ENCODE measurements at regions not wholly inside any gene's neighbourhood (a gene's known extent, or its start where the extent isn't known, plus 50 kb on each side); places are given as distances from the start of the nearest gene placed in this dataset.
"Not testable (repeated sequence)": the region's sequence is repeated elsewhere in the genome, so short reads cannot be mapped to it uniquely, and the experiment has no call there.

DNA sequence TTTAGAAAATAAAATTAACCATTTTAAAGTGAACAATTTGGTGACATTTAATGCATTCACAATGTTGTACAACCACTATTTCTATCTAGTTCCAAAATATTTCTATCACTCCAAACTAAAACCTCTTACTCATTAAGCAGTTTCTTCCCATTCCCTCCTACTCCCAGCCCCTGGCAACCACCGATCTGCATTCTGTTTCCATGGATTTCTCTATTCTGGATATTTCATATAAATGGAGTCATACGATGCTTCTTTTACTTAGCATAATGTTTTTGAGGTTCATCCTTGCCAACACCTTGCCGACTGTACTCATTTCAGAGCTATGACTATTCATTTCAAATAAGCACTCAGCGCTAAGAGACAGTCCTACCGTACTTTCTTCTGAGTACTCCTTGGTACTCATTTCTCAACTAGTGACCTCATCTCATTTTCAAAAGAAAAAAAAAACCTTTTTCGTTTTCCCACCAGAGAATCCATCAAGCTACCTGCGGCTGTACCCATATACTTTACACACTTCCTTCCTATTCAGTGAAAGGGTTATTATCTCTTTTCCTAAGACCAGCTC is 259.2 kb downstream of the UTRN start:
- DNase-seq: no peak

DNA sequence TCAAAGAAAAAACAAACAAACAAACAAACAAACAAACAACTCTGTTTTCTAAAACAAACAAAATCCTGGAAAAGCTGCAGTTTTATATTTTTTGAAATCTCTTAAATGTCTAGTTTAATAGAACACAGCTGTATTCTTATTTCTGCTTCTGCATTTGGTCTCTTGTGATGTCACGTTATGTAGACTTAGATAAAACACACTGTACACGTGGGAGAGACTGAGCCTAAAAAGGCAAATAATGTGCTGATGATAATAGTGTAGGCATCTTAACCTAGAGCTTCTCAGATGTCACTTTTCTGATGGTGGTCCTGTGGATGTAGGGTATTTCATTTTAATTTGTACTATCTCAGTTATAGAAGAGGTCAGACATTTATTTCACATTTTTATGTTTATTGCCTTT is 261.7 kb downstream of the UTRN start:
- DNase-seq: no peak

DNA sequence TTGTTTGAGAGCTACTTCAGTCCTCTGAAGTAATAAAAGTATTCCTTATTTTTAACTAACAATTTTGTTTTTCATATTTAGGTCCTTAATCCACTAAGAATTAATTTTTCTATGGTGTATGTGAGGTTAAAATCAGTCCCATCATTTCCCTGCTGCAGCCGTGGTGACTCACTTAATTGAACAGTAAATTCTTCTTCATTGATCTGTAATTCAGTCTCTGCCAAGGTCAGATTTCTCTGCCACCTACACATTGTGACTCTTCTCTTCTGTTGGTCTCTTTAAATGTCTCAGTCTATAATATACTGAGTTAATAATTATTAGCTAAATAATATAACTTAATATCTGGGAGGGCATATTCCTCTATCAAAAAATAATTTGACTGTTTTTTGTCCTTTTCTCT is 262.3 kb downstream of the UTRN start:
- DNase-seq: no peak

DNA sequence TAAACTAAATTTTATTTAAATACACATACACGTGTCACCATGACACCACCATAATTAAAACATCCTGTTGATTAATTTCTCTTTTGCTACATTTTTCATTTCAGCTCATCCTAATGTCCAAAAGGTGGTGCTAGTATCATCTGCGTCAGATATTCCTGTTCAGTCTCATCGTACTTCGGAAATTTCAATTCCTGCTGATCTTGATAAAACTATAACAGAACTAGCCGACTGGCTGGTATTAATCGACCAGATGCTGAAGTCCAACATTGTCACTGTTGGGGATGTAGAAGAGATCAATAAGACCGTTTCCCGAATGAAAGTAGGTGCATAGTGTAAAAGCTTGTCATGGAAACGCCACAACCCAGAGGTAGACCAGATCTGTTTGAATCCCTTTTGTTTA is 263.4 kb downstream of the UTRN start:
- no peak for DNase-seq

DNA sequence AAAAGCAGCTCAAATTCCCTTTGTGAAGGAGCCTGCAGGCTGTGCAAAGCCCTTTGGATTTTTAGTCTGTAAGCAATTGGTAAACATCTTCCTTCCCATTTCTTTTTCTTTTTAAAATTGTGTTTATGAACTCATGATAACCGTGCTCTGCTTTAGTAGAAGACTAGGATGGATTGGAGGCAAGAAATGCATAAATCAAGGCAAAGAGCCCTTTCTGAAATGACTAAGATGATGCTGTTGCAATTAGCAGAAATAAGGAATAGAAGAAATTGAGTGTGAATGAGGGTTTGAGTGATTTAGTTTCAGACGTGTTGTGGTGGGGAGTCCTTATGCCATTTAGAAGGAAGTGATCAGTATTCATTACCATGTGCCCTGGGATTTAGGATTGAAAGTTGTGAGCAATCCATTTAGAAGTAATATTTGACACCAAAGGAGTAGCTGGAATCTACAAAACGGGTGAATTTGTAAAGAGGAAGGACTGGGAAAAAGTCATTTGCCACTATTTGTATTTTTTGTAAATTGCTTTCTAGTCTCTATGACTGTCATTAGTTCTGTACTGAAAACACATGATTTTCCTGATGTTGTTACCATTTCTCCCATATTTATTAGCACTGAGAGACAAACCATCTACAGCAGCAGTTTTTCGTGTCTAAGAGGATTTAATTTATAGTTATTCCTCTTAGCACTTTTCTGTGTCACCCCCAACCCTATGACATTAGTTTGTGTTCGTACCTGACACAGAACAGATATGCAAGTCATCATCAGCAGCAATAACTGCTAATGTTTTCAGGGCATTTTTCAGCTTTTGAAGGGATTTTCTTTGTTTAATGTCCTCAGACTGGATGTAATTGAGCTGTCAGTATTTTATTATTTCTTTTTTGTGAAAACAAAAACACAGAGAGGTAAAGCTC is 265.0 kb downstream of the UTRN start:
- no peak for DNase-seq

DNA sequence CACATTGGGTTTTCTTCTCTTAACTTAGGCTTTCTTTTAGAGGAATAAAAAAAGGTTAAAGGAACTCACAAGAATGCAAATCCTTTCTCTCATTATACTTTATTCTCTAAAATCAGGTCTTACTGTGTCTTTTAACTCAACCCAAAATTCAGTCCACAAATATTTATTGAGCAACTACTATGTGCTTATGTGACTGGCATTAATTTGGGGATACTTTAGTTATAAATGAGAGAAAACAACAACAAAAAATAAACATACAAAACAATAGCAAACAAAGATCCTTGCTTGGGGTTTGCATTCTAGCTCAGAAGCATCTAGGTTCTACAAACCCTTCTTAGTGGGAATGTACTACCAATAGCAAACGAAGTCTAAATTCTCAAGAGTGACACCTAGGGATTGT is 266.2 kb downstream of the UTRN start:
- no peak for DNase-seq

DNA sequence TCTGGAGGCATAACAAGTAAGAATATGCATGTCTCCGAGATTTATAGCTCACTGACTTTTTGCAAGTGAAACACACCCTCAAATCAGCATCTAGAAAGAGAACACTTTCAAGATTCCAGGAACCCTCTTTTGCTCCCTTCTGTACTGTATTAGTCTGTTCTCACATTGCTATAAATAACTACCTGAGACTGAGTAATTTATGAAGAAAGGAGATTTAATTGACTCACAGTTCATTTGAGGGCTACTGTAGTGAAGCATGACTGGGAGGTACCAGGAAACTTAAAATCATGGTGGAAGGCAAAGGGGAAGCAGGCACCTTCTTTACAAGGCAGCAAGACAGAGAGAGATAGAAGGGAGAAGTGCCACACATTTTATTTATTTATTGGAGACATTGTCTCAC is 269.9 kb downstream of the UTRN start:
- no peak for DNase-seq

DNA sequence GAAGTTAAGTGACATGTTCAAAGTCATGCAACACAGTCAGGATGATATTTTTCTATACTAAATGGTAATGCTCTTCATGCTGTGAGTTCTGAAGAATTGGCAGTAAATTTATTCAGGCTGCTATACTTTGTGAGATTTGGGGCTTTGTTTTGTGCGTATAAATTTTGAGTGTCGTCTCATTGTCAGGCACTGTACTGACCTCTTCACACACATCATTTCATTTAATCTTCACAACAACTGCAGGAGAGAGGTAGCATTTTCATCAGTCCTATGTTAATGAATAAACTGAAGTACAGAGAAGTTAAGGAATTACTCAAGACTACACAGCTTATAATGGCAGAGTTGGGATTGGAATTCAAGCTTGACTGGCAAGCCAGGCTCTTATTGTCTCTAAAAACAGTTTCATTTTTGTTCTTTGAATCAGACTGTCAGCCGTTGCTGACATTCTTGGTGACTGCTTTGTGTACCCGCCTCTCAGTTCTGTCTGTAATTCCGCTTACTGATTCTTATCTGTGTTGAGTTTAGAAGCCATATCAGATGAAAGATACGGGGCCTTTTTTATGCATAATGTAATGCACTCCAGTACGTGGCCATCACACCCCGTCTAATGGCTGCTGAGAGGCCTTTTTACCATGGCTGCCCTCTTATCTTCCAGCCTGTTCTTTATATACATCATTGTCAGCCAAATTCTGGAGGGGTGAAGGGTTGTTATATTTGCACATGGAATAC is 274.9 kb downstream of the UTRN start:
- DNase-seq: no peak

DNA sequence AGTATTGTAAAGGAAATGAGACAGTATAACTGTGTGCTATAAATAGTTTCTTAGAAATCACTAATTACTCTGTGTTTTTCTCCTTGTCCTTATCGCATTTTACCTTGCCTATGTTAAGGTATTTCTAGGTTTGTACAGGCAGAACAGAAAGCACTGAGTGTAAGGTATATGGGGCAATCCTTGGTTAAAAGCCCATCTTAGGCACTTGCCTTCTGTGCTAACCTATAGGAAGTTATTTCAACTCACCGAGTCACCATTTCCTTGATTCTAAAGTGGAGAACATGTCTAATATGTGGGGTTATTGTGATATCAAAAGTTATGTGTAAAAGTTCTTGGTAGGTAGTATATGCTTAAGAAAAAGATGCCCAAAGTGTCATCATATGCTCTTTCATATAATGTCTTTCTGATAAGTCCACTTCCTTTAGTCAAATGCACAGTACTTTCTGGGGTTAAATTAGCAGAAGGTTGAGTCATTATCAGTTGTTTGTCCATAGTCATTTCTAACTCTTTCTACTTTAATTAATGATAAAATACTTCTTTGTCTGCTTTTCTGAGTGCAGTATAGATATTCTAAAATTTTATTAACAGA is 276.4 kb downstream of the UTRN start:
- no peak for DNase-seq

DNA sequence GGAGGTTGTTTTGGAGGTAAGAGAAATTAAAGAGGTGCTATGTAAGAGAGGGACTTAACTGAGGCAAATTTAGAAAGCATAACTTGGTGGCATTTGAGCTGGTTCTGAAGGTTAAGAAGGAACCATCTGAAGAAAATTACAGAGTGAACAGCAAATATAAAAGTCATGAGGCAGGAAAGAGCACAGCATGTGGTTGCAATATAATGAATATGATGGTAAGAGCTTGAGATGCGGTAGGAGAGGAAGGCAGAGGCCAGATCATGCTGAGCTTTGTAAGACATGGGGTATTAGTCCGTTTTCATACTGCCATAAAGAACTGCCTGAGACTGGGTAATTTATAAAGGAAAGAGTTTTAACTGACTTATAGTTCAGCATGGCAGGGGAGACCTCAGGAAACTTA is 279.1 kb downstream of the UTRN start:
- DNase-seq: no peak

DNA sequence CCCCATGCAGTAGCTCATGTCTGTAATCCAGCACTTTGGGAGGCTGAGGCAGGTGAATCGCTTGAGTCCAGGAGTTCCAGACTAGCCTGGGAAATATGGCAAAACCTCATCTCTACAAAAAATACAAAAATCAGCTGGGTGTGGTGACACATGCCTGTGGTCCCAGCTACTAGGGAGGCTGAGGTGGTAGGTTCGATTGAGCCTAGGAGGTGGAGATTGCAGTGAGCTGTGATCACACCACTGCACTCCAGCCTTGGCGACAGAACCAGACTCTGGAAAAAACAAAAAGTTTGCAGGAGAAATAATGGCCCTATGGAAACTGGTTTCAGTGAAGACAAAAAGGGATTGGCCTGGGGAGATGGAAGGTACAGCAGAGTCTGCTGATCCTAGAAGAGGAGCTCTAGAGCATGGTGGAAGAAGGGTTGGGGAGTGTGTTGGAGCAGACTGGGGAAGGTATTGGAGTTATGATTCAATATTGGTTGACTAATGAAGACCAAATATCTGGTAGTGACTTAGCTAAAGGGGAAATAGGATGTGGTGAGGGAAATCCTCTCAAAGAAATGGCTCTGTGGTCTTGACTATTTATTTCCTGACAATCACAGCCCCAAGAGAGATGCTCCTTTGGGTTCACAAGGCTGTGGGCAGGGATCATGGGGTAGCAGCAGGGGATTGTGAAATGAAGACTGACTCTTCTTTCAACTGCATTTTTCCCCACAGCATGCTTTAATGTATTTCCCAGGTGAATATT is 281.9 kb downstream of the UTRN start:
- peak; percentile 56 for DNase-seq

DNA sequence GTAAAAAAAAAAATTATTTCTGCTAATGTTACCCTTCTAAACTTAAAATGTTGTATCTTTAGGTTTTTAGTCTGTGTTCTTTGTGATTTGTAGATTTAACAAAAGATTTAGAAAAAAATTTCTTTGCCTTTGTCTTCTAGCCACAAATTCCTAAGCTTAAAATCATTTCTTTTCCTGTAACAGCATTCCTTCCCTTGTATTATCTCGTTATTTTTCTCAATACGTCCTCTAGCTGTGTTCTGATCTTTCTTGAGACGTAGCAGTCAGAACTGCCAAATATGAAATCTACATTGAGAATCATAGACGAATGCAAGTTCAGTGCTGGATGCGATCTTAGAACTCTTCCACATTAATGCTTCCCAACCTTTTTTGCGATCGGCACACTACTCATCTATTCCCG is 283.1 kb downstream of the UTRN start:
- no peak for DNase-seq

DNA sequence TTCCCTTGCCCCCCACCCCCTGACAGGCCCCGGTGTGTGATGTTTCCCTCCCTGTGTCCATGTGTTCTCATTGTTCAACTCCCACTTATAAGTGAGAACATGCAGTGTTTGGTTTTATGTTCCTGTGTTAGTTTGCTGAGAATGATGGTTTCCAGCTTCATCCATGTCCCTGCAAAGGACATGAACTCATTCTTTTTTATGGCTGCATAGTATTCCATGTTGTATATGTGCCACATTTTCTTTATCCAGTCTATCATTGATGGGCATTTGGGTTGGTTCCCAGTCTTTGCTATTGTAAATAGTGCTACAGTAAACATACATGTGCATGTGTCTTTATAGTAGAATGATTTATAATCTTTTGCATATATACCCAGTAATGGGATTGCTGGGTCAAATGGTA is 287.4 kb downstream of the UTRN start:
- DNase-seq: not testable (repeated sequence)

DNA sequence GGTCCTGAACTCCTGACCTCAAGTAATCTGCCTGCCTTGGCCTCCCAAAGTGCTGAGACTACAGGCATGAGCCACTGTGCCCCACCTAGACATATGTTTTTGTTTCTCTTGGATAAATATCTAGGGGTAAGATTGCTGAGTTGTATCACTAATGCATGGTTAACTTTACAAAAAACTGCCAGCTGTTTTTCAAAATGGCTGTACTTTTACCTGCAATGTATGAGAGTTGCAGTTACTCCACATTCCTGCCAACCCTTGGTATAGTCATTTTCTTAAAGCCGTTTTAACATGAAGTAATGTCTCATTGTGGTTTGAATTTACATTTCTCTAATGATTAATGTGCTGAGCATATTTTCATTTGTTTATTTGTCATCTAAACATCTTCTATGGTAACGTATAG is 289.7 kb downstream of the UTRN start:
- DNase-seq: no peak

DNA sequence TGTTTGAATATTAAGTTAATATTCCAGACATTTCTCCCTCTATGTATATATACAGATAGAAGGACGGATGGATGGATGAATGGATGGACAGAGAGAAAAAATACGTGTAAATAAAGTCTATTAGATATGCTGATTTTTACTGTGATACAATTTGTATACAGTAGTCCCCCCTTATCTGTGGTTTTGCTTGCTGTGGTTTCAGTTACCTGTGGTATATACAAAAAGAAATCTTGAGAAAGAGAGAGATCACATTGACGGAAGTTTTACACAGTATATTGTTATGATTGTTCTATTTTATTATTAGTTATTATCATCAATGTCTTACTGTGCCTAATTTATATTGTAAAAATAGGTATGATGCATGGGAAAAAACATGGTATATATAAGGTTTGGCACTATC is 290.2 kb downstream of the UTRN start:
- no peak for DNase-seq

DNA sequence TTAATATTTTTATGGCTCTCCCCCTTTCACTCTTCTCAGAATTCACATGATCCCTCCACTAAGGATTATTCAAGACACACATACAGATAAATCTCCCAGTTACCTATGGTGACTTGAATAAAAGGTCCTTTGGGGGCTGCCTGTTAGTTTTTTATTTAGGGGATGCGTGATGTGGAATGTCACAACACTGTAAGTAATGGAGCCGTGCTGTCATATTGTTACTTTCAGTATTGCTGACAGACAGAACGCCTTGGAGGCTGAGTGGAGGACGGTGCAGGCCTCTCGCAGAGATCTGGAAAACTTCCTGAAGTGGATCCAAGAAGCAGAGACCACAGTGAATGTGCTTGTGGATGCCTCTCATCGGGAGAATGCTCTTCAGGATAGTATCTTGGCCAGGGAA is 291.7 kb downstream of the UTRN start:
- no peak for DNase-seq

DNA sequence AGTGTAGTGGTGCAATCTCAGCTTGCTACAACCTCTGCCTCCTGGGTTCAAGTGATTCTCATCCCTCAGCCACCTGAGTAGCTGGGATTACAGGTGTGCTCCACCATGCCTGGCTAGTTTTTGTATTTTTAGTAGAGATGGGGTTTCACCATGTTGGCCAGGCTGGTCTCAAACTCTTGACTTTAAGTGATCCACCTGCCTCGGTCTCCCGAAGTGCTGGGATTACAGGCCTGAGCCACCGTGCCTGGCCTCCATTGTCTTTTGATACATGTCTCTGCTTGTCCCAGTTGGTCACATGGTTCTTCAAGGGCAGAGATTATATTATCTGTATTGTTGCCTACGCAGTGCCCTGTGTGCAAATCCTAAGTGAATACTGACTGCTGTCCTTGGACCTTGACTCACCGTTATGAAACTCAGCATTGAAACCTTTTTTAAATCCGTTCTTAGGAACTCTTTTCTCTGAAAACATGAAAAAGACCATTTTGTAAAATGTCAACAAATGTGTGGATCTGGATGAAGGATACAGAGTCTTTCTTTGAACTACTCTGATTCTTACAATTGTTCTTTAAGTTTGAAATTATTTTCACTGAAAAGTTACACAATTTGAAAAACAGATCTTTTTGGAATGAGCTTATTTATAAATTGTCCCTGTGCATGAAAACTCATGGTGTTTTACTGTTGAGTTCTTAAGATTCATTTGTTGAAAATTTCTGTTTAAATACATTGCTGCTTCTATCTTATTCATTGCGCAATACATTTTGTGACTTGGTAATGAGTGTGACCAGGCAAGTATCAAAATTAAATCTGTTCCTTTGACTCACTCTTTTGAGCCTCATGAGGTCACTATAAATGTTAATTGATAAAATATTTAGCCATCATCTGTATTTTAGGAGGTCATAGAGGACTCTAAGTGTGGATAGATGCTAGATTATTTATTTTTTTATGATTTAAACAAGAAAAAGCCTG is 293.5 kb downstream of the UTRN start:
- no peak for DNase-seq

DNA sequence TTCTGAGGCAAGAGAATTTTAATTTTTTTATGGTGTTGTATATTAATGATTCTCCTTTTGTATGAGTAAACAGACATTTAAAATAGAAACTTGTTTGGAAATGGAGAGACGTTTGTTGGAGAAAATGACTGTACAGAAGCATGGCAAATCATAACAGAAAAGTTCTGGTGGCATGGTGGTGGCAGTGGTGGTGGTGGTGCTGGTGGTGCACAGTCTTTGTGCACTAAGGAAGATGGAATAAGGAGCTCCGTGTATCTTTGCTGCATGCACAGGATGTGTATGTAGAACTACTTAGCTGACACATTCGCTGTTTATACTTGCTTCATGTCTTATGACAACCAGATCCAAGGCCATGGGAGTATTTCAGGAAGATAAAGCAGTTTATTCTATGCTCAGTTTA is 294.9 kb downstream of the UTRN start:
- DNase-seq: no peak

DNA sequence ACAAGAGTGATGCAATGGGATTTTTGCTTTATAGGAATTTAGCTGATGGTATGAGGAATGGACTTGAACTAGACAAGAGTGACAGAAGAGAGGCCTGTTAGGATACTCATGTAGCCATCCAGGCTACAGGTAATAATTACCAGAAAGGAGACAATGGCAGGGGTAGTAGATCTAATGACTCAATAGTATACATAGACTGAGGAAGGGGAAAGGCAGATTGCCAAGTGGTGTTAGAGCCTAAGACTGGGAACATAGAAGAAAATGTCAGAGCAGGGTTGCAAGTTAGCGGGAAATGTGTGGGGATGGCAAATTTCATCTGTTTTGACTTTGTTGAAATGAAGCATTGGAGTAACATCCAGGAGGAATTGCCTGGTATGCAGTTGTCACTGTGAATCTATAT is 295.6 kb downstream of the UTRN start:
- DNase-seq: no peak

DNA sequence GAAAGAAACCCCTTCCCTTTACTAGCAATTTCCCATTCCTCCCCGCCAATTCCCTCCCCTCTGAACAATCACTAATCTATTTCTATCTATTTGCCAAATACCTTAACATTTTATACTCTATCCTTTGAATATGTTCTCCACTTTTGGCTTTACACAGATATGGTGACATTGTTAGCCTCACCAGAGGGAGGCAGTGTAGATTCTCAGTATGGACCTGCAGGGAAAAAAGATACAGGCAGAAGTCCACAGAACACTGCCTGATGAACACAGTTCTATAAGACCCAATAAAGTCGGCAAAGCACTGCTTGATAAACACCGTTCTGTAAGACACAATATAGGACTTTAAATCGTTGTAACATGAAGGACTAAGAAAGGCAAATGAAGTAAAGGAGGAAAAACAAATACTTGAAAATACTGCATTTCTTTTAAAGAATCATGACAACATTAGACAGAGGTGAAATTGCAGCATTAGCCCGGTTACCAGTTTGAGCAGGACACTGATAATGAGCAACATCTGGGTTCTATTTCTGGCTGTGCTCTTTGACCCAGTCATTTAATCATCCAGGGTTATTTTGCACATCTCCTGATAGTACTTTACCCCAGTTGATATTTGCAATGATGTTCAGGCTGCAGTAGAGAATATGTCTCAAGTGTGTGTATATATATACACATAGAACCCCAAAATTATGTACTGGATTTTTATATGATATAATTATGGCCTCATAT is 296.8 kb downstream of the UTRN start:
- DNase-seq: no peak
